HCEC 1CT (cell line): ENCODE measurements at regions not wholly inside any gene's neighbourhood (a gene's known extent, or its start where the extent isn't known, plus 50 kb on each side); places are given as distances from the start of the nearest gene placed in this dataset.

ENCODE experiments used
- DNase-seq: peaks from one replicate; pipeline ENCODE4 v3.0.0-alpha.2; 2017

GRCh38 chr18:53800171-53800570, 424.3 kb downstream of the MBD2 start:
- no peak for DNase-seq

GRCh38 chr18:53799134-53799533, 425.3 kb downstream of the MBD2 start:
- peak; percentile 4 for DNase-seq

GRCh38 chr18:53798516-53798915, 426.0 kb downstream of the MBD2 start:
- DNase-seq, result no peak

- no peak for DNase-seq
These were observed 426.4 kb downstream of the MBD2 start for GRCh38 chr18:53797998-53798495.

DNA sequence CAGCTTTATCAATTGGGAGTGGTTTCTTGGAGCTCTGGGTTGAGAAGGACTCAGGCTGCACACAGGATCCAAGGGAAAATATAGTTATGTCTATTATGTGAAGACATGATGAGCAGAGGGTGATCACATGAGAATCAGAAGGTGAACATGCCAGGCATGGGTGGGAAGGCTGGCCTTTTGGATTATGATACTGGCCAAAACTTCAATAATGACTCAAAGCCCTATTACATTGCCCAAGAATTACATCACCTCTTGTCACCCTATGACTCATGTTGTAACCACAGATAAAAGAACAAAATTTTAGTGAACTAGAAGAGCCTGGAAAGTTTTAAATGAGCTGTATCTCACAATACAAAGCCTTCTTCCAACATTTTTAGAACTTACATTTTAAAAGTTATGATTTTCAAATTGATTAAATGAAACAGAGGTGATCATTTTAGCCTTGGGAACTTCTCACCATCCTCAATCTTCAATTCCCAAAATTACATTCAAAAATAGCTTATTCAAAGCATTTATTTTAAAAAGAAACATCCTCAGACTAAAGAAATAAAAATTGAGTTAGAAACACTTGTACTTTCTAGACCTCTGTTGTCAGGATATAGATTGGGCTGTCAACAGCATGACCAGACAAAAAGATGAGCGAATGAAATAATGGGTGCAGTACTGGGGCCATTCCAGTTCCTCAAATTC, 428.3 kb downstream of the MBD2 start:
- peak; percentile 55 for DNase-seq

- no peak for DNase-seq
These were observed 428.9 kb downstream of the MBD2 start for GRCh38 chr18:53795610-53796009.

GRCh38 chr18:53795061-53795460, 429.4 kb downstream of the MBD2 start:
- DNase-seq, result no peak

- no peak for DNase-seq
These were observed 431.7 kb downstream of the MBD2 start for GRCh38 chr18:53792762-53793161.

DNA sequence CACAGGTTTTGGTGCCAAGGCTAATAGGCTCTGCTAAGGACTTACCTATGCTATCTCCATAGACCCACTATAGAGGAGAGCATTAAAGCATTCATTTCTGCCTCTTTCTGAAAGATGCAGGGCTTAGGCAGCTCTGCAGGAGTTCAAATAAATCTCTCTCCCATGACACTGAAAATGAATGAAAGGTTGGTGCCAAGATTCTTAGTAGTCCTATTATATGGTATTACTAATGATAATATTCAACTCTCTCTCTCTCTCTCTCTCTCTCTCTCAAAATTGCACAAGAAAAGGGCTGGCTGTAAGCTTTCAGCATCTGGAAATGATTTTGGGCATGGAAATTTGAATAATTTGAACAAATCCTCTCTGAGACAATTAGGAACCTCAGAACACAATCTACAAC, 433.7 kb downstream of the MBD2 start:
- DNase-seq, result no peak

DNA sequence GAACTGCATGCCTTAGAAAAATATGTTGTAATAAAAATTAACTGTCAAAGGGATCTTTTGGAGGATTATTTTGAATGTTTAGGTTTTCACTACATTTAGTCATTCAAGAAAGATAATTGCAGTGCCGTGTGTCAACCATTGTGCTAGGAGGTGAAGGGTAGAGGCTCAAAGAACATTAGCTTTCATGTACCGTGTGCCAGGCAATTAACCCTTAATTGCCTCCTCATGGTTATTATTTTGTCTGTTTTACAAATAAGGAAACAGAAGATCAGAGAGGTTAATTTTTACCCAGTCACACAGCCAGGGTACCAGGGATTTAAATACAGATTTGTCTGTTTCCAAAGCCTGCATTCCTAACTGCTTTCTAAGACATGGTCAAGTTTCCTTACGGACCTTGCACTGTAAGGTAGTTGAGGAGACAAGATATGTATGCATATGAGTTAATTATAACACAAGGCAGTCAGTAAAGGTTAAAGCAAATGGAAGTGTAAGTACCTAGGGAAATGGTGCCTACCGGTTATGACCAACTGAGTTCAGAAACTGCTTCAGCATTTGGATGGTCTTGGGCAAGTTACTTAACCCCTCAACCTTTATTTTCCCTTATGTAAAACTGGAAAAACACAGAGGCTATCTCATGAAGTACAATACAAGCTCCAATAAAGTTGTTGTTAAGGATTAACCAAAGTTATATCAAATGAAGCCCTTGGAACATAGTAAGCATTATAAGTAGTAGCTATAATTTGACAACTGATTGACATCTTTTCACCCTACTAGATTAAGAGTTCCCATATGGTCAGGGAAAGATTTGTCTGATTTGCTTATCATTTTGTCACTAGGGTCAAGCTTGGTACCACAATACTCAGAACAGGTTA, 434.9 kb downstream of the MBD2 start:
- DNase-seq, result no peak

GRCh38 chr18:53785811-53786210, 438.7 kb downstream of the MBD2 start:
- DNase-seq, result no peak

DNA sequence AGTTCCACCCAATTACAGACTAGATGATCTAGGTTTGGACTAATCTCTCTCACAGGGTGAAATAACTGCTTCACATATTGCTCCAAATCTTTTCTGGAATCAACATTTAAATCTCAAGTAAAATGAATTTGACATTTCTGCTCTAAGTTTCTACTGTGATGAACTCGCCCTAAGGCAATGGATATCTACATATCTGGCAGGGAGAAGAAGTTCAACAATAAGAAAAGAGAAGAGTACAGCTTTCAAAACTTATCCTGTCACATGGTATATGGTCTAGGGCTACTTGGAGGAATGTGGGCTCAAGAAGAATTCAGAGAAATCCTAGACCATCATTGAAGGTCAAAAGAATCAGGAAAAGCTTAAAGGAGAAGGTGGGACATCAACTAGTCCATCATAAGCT, 440.2 kb downstream of the MBD2 start:
- DNase-seq, result no peak

DNA sequence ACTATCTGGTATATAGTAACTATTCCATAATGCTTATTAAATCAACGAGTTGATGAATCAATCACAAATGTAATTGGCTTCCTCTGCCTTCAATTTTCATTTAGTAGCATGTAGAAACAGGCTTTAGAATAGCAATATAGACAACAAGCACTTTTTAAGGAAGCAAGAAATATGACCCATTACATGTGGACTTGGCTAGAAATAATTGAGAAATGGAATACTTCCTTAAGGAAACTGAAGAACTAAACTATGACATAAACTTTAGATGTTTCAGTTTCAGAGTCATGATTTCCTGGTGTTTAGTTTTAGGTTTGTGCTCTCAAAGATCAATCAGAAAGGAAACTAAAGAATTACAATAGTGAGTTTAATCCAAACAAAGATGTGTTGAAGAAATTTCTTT, 443.8 kb downstream of the MBD2 start:
- no peak for DNase-seq

DNA sequence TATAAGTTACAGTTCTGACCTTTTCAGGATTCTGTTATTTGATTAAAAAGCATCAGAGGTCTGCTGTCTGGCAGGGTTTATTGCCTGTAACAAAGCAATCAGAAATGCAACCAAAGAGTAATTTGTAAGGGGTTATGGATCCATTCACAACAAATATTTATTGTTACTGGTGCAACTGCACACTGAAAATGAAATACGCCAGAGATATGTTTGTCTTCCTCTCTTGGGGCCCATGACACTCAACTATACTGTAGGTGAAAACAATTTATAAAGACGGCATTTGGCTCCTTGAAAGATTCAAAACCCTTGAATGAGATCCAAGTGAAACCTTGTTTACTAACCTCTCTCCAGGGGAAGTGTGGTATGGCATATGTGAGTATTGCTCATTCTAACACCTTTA, 452.2 kb downstream of the MBD2 start:
- no peak for DNase-seq

DNA sequence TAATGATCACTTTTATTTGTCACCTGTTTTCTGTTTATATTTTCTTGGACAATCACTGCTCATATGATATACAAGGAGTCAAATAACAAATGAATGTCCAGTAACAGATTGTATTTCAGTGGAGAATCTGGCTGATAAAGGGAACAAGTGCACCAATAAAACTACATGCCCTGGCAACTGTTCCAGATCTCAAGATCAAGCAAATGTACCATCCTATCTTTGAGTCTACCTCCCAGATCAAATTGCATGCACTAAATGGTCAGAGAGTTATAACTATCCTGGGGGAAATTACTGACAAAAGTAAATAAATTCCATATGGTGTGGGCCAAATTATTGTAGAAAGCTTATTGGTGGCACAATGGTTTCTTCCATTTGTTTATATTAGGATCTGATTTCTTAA, 452.8 kb downstream of the MBD2 start:
- no peak for DNase-seq

DNA sequence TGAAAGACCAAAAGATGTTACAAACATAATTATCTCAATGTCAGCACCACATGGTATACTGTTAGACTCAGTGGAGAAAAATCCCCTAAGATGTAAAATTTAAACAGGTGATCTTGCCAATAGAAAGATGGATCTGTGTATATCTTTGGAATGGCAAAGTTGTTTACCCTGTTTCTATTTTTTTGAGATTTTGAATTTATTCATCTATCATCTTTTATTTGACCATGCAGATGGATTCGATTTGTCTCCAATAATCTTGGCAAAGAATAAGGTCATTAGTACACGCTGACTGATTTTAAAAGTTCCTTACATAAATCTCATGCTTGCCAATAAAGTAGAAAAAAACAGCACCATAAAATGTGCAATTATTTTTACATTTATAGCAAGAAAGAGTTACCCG, 459.3 kb downstream of the MBD2 start:
- no peak for DNase-seq

- DNase-seq, result no peak
These were observed 460.4 kb downstream of the MBD2 start for GRCh38 chr18:53764086-53764485.

DNA sequence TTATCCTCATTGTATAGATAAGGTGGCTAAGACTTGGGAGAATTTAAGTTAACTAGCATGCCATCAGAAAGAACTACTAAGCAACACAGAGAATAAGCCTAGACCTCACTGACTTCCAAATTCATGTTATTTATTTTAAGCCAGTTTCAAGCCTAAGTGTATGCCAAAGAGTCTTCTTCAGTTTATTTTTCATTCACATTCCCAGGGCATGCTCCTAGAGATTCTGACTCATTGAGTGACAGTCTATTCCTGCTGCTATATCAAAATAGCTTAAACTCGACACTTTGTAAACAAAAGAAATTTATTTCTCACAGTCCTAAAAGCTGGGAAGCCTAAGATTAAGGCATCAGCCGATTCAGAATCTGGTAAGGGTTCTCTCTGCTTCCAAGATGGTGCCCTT, 467.1 kb downstream of the MBD2 start:
- no peak for DNase-seq

DNA sequence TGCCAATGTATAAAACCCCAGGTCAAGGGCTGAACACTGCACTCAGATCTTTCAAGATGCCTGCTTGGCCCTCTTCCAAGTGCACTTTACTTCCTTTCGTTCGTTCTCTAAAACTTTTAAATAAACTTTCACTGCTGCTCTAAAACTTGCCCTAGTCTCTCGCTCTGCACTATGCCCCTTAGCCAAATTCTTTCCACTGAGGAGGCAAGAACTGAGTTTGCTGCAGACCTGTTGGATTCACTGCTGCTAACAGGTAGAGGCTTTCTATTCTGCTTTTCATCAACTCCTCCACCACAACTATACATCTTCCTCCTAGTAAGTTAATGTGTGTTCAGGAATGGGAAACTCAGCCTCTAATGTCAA, 467.9 kb downstream of the MBD2 start:
- no peak for DNase-seq

GRCh38 chr18:53755914-53756609, 468.4 kb downstream of the MBD2 start:
- DNase-seq, result no peak

GRCh38 chr18:53754154-53754553, 470.3 kb downstream of the MBD2 start:
- no peak for DNase-seq

- DNase-seq, result no peak
These were observed 470.9 kb downstream of the MBD2 start for GRCh38 chr18:53753601-53754000.

- no peak for DNase-seq
These were observed 471.6 kb downstream of the MBD2 start for GRCh38 chr18:53752781-53753367.
